Vagina (tissue), 2 donors: ENCODE measurements at regions not wholly inside any gene's neighbourhood (a gene's known extent, or its start where the extent isn't known, plus 50 kb on each side); places are given as distances from the start of the nearest gene placed in this dataset.

Experiments
- DNase-seq, 2 donors: peaks; one replicate each; pipeline ENCODE4 v3.0.0-alpha.2; 2017; ENCODE audit errors: extremely low spot score in 2 of 2
- H3K27ac ChIP-seq: fragments of 200-600 bp; sonication (generic); one replicate; pipeline ENCODE4 v1.5.1; 2019
- H3K27me3 ChIP-seq: fragments of 200-600 bp; sonication (generic); one replicate; pipeline ENCODE4 v1.5.1; 2019
- H3K36me3 ChIP-seq, 2 donors: fragments of 200-600 bp; sonication (generic); one replicate each; pipeline ENCODE4 v1.5.1; 2017 to 2019
- H3K4me1 ChIP-seq: fragments of 200-600 bp; sonication (generic); one replicate; pipeline ENCODE4 v1.5.1; 2019
- H3K4me3 ChIP-seq, 2 donors: fragments of 200-600 bp; sonication (generic); 1 replicate in 1 of 2; 2 replicates in 1 of 2; pipeline ENCODE4 v1.5.1; 2016 to 2019
- H3K9me3 ChIP-seq: fragments of 200-600 bp; sonication (generic); one replicate; pipeline ENCODE4 v1.5.1; 2019
- POLR2A ChIP-seq, 2 donors: fragments of 450-650 bp; IDR thresholded peaks; one replicate each; pipeline ENCODE4 v1.6.1; 2017; ENCODE audit warnings: antibody characterized with exemption in 2 of 2, mild to moderate bottlenecking in 2 of 2, moderate library complexity in 2 of 2
- POLR2AphosphoS5 ChIP-seq, 2 donors: sonication (generic); formaldehyde crosslinking; IDR thresholded peaks; one replicate each; pipeline ENCODE4 v1.9.0; 2017; ENCODE audit warnings: antibody characterized with exemption in 2 of 2, mild to moderate bottlenecking in 2 of 2, low read depth in 1 of 2; ENCODE audit not compliant: insufficient read depth in 1 of 2
- intact Hi-C: fragments of 100-400 bp; cut with DNase I; formaldehyde crosslinking; loops from one replicate; pipeline ENCODE4 v1.15.1; 2023
- TF ChIP-seq, protein P1 (sequence below), 3 experiments: fragments of 450-650 bp in 2 of 3; fragments of 200-600 bp in 1 of 3; sonication (generic) in 1 of 3; IDR thresholded peaks; one replicate each; pipeline ENCODE4 v1.5.1; 2017 to 2019; ENCODE audit warnings: antibody characterized with exemption in 3 of 3, mild to moderate bottlenecking in 2 of 3, moderate library complexity in 2 of 3

DNA sequence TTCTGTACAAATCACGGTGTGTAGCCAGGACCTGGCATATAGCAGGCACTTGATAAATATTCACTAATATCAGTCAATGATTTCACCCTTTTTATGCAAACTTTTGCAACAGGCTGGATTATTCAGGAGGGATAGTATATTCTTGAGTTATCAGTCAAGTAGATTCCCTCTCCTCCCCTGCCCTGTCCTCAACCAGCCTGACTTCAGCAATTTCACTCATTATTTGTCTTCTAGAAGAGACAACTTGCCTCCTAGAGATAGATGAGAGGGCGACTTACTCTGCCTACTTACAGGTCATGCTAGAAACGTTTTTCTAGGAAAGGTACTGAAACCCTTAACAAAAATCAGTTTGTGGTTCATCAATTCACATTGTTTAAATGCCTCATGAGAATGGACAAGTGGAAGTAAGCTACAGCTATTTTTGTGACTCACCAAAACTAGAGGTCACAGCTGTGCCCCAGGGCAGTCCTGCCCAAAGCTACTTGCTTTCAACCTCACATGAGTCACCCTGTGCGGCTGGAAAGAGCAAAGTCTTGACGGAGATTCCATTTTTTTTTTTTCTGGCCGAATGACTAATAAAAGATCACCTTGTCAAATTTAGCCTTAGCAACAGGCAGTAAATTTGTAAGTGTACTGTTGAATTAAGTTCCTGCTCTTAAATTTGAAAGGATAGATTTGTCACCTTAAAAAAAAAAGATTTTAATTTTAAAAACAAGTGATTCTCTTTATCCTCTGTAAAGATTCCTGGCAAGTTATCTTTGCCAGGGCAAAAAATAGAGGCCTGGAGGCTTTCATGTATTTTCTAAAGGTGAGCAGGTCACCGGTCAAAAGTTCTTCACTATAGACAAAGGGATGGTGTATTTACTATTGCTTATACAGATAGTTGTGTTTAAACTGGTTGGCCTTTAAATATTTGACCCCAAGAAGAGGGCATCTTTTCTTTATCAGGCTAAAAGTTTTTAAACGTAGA lies 109.0 kb upstream of the SLC35G4 start:
- no peak for DNase-seq
- H3K27me3 ChIP-seq = no peaks in the 10 kb centered on the region
- H3K27ac ChIP-seq = no peak overlapping the region
- no peaks in the 10 kb centered on the region for H3K4me1 ChIP-seq
- H3K36me3 ChIP-seq = no peaks in the 10 kb centered on the region
- intact Hi-C loops = no loop called here
- H3K9me3 ChIP-seq = no peaks in the 10 kb centered on the region
- TF ChIP-seq, protein P1, sequence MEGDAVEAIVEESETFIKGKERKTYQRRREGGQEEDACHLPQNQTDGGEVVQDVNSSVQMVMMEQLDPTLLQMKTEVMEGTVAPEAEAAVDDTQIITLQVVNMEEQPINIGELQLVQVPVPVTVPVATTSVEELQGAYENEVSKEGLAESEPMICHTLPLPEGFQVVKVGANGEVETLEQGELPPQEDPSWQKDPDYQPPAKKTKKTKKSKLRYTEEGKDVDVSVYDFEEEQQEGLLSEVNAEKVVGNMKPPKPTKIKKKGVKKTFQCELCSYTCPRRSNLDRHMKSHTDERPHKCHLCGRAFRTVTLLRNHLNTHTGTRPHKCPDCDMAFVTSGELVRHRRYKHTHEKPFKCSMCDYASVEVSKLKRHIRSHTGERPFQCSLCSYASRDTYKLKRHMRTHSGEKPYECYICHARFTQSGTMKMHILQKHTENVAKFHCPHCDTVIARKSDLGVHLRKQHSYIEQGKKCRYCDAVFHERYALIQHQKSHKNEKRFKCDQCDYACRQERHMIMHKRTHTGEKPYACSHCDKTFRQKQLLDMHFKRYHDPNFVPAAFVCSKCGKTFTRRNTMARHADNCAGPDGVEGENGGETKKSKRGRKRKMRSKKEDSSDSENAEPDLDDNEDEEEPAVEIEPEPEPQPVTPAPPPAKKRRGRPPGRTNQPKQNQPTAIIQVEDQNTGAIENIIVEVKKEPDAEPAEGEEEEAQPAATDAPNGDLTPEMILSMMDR (IDR thresholded peaks at IDR 0.05) = no peak
- no peak for TF ChIP-seq POLR2A (IDR thresholded peaks at IDR 0.05)
- TF ChIP-seq POLR2AphosphoS5 (IDR thresholded peaks at IDR 0.05; ENCODE audit: insufficient read depth in 1 of 2, low read depth in 1 of 2) = no peak
- H3K4me3 ChIP-seq = no peak overlapping the region

DNA sequence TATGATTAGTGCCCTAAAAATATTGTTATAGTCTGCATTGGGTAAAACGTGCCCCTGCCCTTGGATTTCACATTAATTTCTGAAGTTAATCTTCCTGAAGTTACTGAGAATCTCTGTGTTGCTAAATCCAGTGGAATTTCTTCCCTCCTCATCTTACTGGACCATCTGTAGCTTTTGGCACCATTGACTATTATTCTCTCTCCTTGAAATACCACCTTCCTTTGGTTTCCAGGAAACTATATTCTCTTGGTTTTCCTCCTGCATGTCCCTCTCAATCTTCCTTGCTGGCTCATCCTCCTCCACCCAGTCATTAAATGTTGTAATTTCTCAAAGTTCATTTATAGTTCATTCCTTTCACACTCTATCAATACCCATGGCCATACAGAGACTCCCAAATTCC lies 110.6 kb upstream of the SLC35G4 start:
- TF ChIP-seq, protein P1 (IDR thresholded peaks at IDR 0.05) = no peak
- TF ChIP-seq POLR2AphosphoS5 (IDR thresholded peaks at IDR 0.05; ENCODE audit: insufficient read depth in 1 of 2, low read depth in 1 of 2) (no peak), POLR2A (IDR thresholded peaks at IDR 0.05) (no peak)
- Histone ChIP-seq H3K27me3 (no peaks in the 10 kb centered on the region), H3K9me3 (no peaks in the 10 kb centered on the region), H3K4me1 (no peaks in the 10 kb centered on the region), H3K4me3 (no peak overlapping the region), H3K27ac (no peak overlapping the region), H3K36me3 (no peaks in the 10 kb centered on the region)
- intact Hi-C loops = no loop called here
- DNase-seq = no peak

DNA sequence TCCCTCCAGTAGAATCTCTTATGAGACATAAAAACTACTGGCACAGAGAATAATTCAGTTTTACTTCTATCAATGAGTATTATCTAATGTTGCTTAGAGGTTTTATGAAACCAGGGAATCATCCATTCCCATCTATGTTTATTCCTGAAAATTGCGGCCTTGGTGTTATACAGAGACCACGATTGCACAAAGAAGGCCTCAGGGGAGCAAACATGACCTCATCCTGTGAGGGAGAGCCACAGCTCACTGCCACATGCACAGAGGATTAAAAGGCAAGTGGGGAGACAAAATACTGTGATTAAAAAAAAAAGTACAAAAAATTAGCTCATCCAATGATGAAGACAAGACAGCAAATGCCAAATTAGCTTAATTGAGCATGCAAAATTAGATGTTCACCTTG lies 111.8 kb upstream of the SLC35G4 start:
- TF ChIP-seq POLR2A (IDR thresholded peaks at IDR 0.05) (no peak), POLR2AphosphoS5 (IDR thresholded peaks at IDR 0.05; ENCODE audit: insufficient read depth in 1 of 2, low read depth in 1 of 2) (no peak)
- TF ChIP-seq, protein P1 (IDR thresholded peaks at IDR 0.05) = no peak
- no peak for DNase-seq
- no peak overlapping the region for H3K4me3 ChIP-seq
- no peak overlapping the region for H3K27ac ChIP-seq
- no peaks in the 10 kb centered on the region for H3K4me1 ChIP-seq
- no peaks in the 10 kb centered on the region for H3K9me3 ChIP-seq
- H3K36me3 ChIP-seq = no peaks in the 10 kb centered on the region
- intact Hi-C loops = no loop called here
- H3K27me3 ChIP-seq = no peaks in the 10 kb centered on the region

DNA sequence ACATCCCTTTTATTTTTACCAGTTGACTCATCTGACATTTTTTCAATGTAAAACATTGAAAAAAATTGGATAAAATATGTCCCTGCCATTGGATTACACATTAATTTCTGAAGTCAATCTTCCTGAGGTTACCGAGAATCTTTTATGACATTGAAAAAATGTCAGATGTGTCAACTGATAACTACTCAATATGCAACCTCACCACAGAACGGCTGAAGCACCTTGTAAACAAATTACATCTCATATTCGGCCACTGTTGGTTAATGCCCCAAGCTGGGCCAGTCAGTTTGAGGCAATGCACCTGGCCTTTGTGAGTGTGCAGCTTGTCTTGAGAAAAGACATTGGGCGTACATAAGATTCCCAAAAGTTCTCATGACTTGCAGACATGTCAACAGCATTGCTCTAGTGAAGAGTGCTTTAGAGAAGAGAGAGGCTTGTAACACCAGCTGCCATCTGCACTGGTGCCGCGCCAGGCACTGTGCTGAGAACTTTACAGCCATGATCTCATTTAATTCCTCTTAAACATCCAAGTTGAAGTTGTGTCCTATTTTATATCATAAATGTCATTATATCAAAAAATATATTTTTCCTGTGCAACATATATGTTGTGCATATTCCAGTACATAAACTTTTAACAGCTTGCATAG lies 112.7 kb upstream of the SLC35G4 start:
- no peak overlapping the region for H3K4me3 ChIP-seq
- H3K4me1 ChIP-seq = no peaks in the 10 kb centered on the region
- no peaks in the 10 kb centered on the region for H3K36me3 ChIP-seq
- intact Hi-C loops = no loop called here
- TF ChIP-seq POLR2AphosphoS5 (IDR thresholded peaks at IDR 0.05; ENCODE audit: insufficient read depth in 1 of 2, low read depth in 1 of 2) = no peak
- TF ChIP-seq, protein P1 (IDR thresholded peaks at IDR 0.05) = no peak
- no peak for TF ChIP-seq POLR2A (IDR thresholded peaks at IDR 0.05)
- no peaks in the 10 kb centered on the region for H3K27me3 ChIP-seq
- no peak overlapping the region for H3K27ac ChIP-seq
- no peak for DNase-seq
- no peaks in the 10 kb centered on the region for H3K9me3 ChIP-seq

DNA sequence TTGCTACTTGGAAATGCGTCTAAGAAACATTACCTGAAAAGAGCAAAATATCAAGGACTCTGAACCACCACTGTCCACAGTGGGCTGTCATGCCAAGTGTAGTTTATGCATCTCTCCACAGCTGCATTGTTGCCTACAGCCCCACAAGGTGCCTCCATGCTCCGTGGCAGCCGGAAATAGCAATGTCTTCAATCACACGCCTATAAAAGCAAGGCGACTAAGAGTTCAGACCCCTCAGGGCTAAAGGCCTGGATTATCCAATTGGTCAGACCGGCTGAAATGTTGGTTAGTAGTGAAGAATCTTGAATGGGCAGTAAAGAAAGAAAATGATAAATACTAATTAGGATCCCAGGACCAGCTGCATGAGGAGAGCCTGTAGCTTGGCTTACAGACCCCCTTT lies 114.0 kb upstream of the SLC35G4 start:
- H3K27me3 ChIP-seq = no peaks in the 10 kb centered on the region
- no peak overlapping the region for H3K4me3 ChIP-seq
- no peak overlapping the region for H3K27ac ChIP-seq
- DNase-seq = no peak
- H3K9me3 ChIP-seq = no peaks in the 10 kb centered on the region
- no peaks in the 10 kb centered on the region for H3K36me3 ChIP-seq
- intact Hi-C loops = no loop called here
- no peaks in the 10 kb centered on the region for H3K4me1 ChIP-seq
- TF ChIP-seq, protein P1 (IDR thresholded peaks at IDR 0.05) = no peak
- TF ChIP-seq POLR2A (IDR thresholded peaks at IDR 0.05) (no peak), POLR2AphosphoS5 (IDR thresholded peaks at IDR 0.05; ENCODE audit: insufficient read depth in 1 of 2, low read depth in 1 of 2) (no peak)
